ENCODE measurements at regions not wholly inside any gene's neighbourhood (a gene's known extent, or its start where the extent isn't known, plus 50 kb on each side); places are given as distances from the start of the nearest gene placed in this dataset.

GRCh38 chr4:57652779-57653178 lies 542.6 kb upstream of the IGFBP7 start:
- Mint-ChIP-seq H3K9me3 (ENCODE audit: low read depth) (no peaks in the 10 kb centered on the region), H3K36me3 (no peaks in the 10 kb centered on the region), H3K27me3 (no peaks in the 10 kb centered on the region), H3K27ac (no peak overlapping the region), H3K4me1 (no peaks in the 10 kb centered on the region), H3K4me3 (no peak overlapping the region)
- CTCF ChIA-PET: no interaction called here
- DNase-seq (no peak), ATAC-seq (no peak)

DNA sequence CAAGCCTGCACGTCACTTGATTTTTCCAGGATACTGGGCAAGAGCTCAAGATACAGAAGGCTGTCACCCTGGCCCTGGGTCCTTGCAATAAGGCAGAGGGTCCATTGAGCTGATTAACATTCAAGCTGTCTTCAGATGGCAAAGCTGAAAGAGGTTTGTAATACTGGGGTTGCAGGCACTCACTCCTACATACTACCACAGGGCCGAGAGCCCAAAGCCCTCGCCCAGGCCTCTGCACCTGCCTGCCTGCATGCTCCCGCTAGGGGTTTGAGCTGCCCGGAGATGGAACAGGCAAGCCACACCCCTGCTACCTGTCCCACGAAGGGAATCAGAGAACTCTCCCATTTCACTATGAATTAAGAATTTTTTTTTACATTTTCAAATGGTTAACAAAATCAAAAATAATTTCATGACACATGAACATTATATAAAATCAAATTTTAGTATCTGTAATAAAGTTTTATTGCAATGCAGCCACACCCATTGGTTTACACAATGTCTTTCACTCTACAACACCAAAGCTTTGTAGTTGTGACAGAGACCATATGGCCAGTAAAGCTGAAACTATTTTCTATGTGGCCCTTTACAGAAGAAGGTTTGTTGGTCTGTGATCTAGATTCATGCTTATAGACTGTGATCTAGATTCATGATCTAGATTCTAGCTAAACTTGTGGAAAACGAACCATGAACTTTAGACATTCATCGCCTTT lies 530.4 kb upstream of the IGFBP7 start:
- H3K4me3 Mint-ChIP-seq: no peak overlapping the region
- CTCF ChIA-PET: no interaction called here

DNA sequence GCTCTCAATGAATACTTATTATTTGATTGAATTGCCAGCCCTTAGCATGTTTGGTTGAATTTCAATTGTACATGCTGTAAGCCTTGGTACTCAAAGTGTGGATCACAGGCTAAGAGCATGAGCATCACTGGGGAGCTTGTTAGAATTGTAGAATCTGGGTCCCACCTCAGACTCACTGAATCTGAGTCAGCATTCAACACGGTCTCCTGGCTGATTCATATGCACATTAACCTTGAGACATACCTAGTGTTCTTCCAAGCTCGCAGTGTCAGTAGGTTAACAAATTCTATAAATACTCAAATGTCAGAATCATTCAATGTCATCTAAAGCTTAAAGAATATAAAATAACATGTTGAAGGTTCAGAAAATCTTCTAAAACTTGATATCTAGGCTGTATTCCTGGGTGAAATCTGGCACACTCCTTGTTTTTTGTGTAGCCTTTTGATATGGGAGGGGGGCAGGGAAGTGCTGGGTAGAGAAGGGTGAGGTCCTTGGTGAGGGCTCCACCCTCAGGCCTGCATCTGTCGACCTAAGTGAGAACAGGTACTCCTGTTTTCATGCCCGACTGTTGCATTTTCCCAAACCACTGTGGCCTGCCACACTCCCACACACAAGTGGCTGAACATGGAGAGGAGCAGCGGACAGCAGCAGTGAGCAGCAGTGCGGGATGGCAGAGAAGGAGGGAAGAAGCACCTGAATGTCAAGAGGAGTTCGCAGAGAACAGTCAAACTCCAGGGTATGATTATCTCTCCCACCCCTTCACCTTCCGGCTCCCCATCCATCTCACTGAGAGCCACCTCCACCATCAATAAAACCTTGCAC lies 529.6 kb upstream of the IGFBP7 start:
- DNase-seq: no peak
- CTCF ChIA-PET: no interaction called here
- Mint-ChIP-seq H3K36me3 (no peaks in the 10 kb centered on the region), H3K4me1 (no peaks in the 10 kb centered on the region), H3K9me3 (ENCODE audit: low read depth) (no peaks in the 10 kb centered on the region), H3K4me3 (no peak overlapping the region), H3K27me3 (no peaks in the 10 kb centered on the region), H3K27ac (no peak overlapping the region)
- no peak for ATAC-seq

More for the DNA sequence above, 530.4 kb upstream of the IGFBP7 start:
- Mint-ChIP-seq H3K4me1 (no peaks in the 10 kb centered on the region), H3K27me3 (no peaks in the 10 kb centered on the region), H3K9me3 (ENCODE audit: low read depth) (no peaks in the 10 kb centered on the region), H3K27ac (no peak overlapping the region), H3K36me3 (no peaks in the 10 kb centered on the region)
- ATAC-seq (no peak), DNase-seq (no peak)

GRCh38 chr4:57635910-57636309 lies 525.7 kb upstream of the IGFBP7 start:
- ATAC-seq: no peak
- Mint-ChIP-seq H3K27ac (no peak overlapping the region), H3K27me3 (no peaks in the 10 kb centered on the region), H3K4me1 (no peaks in the 10 kb centered on the region), H3K36me3 (no peaks in the 10 kb centered on the region), H3K4me3 (no peak overlapping the region), H3K9me3 (ENCODE audit: low read depth) (no peaks in the 10 kb centered on the region)
- DNase-seq: no peak
- CTCF ChIA-PET: no interaction called here

DNA sequence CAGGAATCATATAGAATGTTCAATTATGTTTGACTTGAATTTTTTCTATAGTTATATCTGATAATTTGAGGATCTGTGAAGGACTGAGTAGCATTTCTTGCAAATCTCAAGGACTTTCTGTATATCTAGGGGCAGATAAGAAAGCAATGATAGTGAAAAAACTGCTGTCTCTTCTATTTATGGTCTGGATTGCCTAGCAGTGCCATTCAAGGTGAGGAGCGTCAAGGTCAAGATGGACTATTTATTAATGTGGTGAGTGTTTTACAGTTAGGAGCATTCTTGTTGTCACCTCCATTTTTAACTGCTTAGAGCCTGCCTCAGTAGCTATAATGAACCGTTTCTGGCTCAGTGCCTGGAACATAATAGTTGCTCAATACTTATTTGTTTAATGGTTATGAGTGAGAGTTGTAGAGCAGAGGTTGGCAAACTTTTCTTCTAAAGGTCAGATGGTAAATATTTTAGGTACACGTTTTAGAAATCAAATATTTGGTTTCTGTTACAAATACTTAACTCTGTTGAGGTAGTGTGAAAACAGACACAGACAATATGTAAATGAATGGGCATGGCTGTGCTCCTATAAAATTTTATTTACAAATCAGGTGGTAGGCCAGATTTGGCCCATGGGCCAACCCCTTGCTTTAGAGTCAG lies 523.2 kb upstream of the IGFBP7 start:
- Mint-ChIP-seq H3K9me3 (ENCODE audit: low read depth) (peaks cover 4% of the 10 kb centered on the region), H3K4me3 (no peak overlapping the region), H3K4me1 (no peaks in the 10 kb centered on the region), H3K36me3 (no peaks in the 10 kb centered on the region), H3K27ac (no peak overlapping the region), H3K27me3 (no peaks in the 10 kb centered on the region)
- DNase-seq (no peak), ATAC-seq (no peak)
- CTCF ChIA-PET: no interaction called here

GRCh38 chr4:57632564-57632963 lies 522.4 kb upstream of the IGFBP7 start:
- CTCF ChIA-PET: no interaction called here
- Mint-ChIP-seq H3K4me3 (no peak overlapping the region), H3K4me1 (no peaks in the 10 kb centered on the region), H3K27me3 (no peaks in the 10 kb centered on the region), H3K36me3 (no peaks in the 10 kb centered on the region), H3K27ac (no peak overlapping the region), H3K9me3 (ENCODE audit: low read depth) (peaks cover 4% of the 10 kb centered on the region)
- ATAC-seq: no peak
- DNase-seq: no peak

- Mint-ChIP-seq H3K4me1 (no peaks in the 10 kb centered on the region), H3K36me3 (no peaks in the 10 kb centered on the region), H3K4me3 (no peak overlapping the region), H3K27ac (no peak overlapping the region), H3K9me3 (ENCODE audit: low read depth) (peaks cover 4% of the 10 kb centered on the region), H3K27me3 (no peaks in the 10 kb centered on the region)
- CTCF ChIA-PET: no interaction called here
- DNase-seq (no peak), ATAC-seq (no peak)
These were observed 521.0 kb upstream of the IGFBP7 start for GRCh38 chr4:57631147-57631546.

- H3K27me3 Mint-ChIP-seq: no peaks in the 10 kb centered on the region
- no peaks in the 10 kb centered on the region for H3K36me3 Mint-ChIP-seq
- ATAC-seq (no peak), DNase-seq (no peak)
- no peaks in the 10 kb centered on the region for H3K4me1 Mint-ChIP-seq
- peaks cover 4% of the 10 kb centered on the region for H3K9me3 Mint-ChIP-seq (ENCODE audit: low read depth)
- no peak overlapping the region for H3K27ac Mint-ChIP-seq
- CTCF ChIA-PET: no interaction called here
- H3K4me3 Mint-ChIP-seq: no peak overlapping the region
These were observed 517.8 kb upstream of the IGFBP7 start for GRCh38 chr4:57628004-57628403.

DNA sequence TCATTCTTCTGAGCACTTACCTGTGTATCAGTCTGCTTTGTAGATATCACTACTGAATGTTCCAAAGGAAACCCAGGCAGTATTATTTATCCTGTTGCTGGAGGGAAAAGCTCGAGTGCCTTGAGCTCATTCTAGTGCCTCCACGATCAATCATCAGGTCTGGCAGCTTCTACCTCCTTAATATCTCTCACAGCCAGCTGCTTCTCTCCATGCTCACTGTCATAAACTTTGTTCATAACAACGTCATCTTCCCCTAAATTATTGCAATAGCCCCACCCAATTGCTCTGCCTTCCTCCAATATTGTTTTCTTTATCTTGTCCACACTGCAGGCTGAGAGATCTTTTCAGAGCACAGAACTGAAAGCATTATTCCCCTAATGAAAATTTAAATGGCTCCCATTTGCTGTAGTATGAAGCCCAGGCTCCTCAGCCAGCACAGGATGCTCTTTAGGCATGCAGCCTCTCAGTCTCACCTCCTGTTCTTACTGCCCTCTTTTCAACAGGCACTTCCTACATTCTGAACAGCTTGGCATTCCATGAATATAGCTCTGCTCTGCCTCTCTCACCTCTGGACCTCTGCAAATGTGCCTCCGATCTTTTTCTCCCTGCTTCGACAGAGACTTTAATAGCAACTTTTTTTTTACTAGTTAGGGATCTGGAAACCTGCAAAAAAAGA lies 504.2 kb upstream of the IGFBP7 start:
- CTCF ChIA-PET: no interaction called here
- Mint-ChIP-seq H3K27ac (no peak overlapping the region), H3K9me3 (ENCODE audit: low read depth) (no peaks in the 10 kb centered on the region), H3K36me3 (no peaks in the 10 kb centered on the region), H3K27me3 (no peaks in the 10 kb centered on the region), H3K4me3 (no peak overlapping the region), H3K4me1 (no peaks in the 10 kb centered on the region)
- ATAC-seq (no peak), DNase-seq (no peak)

- no peak overlapping the region for H3K27ac Mint-ChIP-seq
- DNase-seq (no peak), ATAC-seq (no peak)
- no peaks in the 10 kb centered on the region for H3K36me3 Mint-ChIP-seq
- H3K4me1 Mint-ChIP-seq: no peaks in the 10 kb centered on the region
- H3K9me3 Mint-ChIP-seq (ENCODE audit: low read depth): peaks cover 2% of the 10 kb centered on the region
- H3K4me3 Mint-ChIP-seq: no peak overlapping the region
- H3K27me3 Mint-ChIP-seq: no peaks in the 10 kb centered on the region
- CTCF ChIA-PET: no interaction called here
These were observed 502.1 kb upstream of the IGFBP7 start for GRCh38 chr4:57612279-57612678.

DNA sequence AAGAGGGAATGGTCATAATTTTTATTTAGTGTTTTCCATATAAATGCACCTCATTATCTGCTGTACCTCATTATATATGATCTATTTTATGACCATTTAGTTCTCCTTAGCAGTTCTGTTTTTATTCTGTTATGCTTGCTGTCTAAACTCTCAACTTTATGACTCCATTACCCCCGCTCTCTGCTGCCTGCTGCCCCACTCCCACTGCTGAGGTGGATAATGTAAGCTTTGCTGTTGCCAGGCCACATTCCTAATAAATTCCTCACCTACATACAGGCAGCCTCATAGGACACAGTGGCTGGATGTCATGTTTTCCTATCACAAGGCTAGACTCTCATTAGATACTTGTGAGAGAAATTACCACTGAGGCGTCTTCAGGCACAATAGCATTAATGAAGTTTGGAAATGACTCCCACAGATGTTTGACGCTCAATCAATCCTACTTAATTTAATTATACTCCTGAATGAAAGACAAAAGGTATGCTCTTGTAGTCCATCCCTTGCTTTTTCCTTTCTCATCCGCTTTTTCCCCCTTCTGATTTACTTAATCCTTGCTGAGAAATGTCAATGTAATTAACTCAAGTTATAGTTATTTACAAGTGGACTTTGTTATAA lies 497.5 kb upstream of the IGFBP7 start:
- Mint-ChIP-seq H3K4me1 (no peaks in the 10 kb centered on the region), H3K4me3 (no peak overlapping the region), H3K9me3 (ENCODE audit: low read depth) (peaks cover 3% of the 10 kb centered on the region), H3K36me3 (no peaks in the 10 kb centered on the region), H3K27me3 (no peaks in the 10 kb centered on the region), H3K27ac (no peak overlapping the region)
- ATAC-seq (no peak), DNase-seq (no peak)
- CTCF ChIA-PET: no interaction called here

- Mint-ChIP-seq H3K9me3 (ENCODE audit: low read depth) (peaks cover 3% of the 10 kb centered on the region), H3K4me1 (no peaks in the 10 kb centered on the region), H3K36me3 (no peaks in the 10 kb centered on the region), H3K27me3 (no peaks in the 10 kb centered on the region), H3K4me3 (no peak overlapping the region), H3K27ac (no peak overlapping the region)
- DNase-seq: no peak
- CTCF ChIA-PET: no interaction called here
- no peak for ATAC-seq
These were observed 495.2 kb upstream of the IGFBP7 start for GRCh38 chr4:57605376-57605775.

DNA sequence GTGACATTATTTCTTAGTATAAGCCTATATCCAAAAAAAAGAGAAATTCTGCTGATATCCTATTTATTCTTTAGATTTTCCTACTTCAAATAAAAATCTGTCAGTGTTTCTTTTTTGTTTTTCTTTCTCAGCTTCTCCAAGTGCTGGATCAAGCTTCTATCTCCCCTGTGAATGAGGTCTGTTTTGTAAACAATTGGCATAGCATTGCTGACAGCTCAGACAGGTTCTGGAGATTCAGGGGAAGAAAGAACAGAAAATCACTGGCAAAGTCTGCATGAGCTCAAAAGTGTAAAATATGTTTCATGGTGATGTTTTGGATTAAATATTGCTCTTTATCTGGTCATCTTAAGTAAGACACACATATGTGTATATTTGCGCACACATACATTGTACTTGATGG lies 492.0 kb upstream of the IGFBP7 start:
- Mint-ChIP-seq H3K36me3 (no peaks in the 10 kb centered on the region), H3K4me1 (no peaks in the 10 kb centered on the region), H3K27me3 (no peaks in the 10 kb centered on the region), H3K9me3 (ENCODE audit: low read depth) (peaks cover 2% of the 10 kb centered on the region), H3K4me3 (no peak overlapping the region), H3K27ac (no peak overlapping the region)
- DNase-seq (no peak), ATAC-seq (no peak)
- CTCF ChIA-PET: no interaction called here
